HCT116 (cell line): ENCODE measurements at regions not wholly inside any gene's neighbourhood (a gene's known extent, or its start where the extent isn't known, plus 50 kb on each side); places are given as distances from the start of the nearest gene placed in this dataset.

Experiments used
- ATAC-seq: fragments of 200-7000 bp; cut with Tn5 transposase; 2 replicates; pipeline ENCODE4 v1.9.1; 2020; ENCODE audit warnings: mild to moderate bottlenecking, moderate library complexity
- BruUV-seq: library from RNA; stranded (reverse); fragments of 400-500 nt; replicated peaks from 2 replicates; lab custom pipeline; 2021; lab: Mats Ljungman, UMichigan
- CTCF ChIA-PET: fragments of 300-600 bp; sonication (Branson Sonifier 250); formaldehyde crosslinking; loops from one replicate; lab custom pipeline; 2021; ENCODE audit warnings: antibody characterized with exemption; lab: Charles Lee
- POLR2A ChIA-PET: fragments of 300-600, 350-600 bp; sonication (Branson Sonifier 250); formaldehyde crosslinking; loops from one replicate; lab custom pipeline; 2021; ENCODE audit warnings: antibody characterized with exemption; lab: Charles Lee
- RAD21 ChIA-PET, 2 experiments: fragments of 300-600 bp; sonication (Branson Sonifier 250); formaldehyde crosslinking; loops; one replicate each; lab custom pipeline; 2023; ENCODE audit warnings: low total read pairs in 2 of 2; ENCODE audit not compliant: uncharacterized antibody in 2 of 2, unreplicated experiment in 2 of 2, low non-redundant PET in 1 of 2; lab: Charles Lee
- DNase-seq: peaks from one replicate; pipeline ENCODE4 v3.0.0-alpha.2; 2010; ENCODE audit warnings: low read depth, low spot score
- H2AFZ ChIP-seq: fragments of 200-600 bp; shearing (Covaris generic), sonication (generic); 2 replicates; pipeline ENCODE4 v1.6.1; 2017; ENCODE audit warnings: low read depth, mixed run types, mixed read lengths, antibody characterized with exemption, low read length; ENCODE audit not compliant: poor library complexity, severe bottlenecking
- H3K27ac ChIP-seq: 2 replicates; pipeline ENCODE4 v1.5.1; 2012; ENCODE audit warnings: low read depth, low read length
- H3K27me3 ChIP-seq: fragments of 200-600 bp; sonication (generic); 2 replicates; pipeline ENCODE4 v1.6.1; 2016; ENCODE audit warnings: mixed run types, low read length, mixed read lengths; ENCODE audit not compliant: insufficient read depth
- H3K36me3 ChIP-seq, 2 experiments: fragments of 200-500 bp in 1 of 2; fragments of 200-600 bp in 1 of 2; sonication (Bioruptor generic) in 1 of 2; sonication (generic) in 1 of 2; 2 replicates each; pipeline versions ENCODE4 v1.5.1 to v1.6.1; 2014 to 2016; ENCODE audit warnings: low read length in 2 of 2, inconsistent platforms in 1 of 2, mixed read lengths in 1 of 2, mixed run types in 1 of 2; ENCODE audit not compliant: insufficient read depth in 2 of 2, control insufficient read depth in 1 of 2
- H3K4me1 ChIP-seq, 2 experiments: fragments of 200-600 bp in 1 of 2; sonication (generic) in 1 of 2; 2 replicates each; pipeline versions ENCODE4 v1.5.1 to v1.6.1; 2012 to 2017; ENCODE audit warnings: low read length in 2 of 2, inconsistent platforms in 1 of 2, mild to moderate bottlenecking in 1 of 2, mixed read lengths in 1 of 2, mixed run types in 1 of 2, moderate library complexity in 1 of 2; ENCODE audit not compliant: insufficient read depth in 2 of 2, control insufficient read depth in 1 of 2
- H3K4me2 ChIP-seq: fragments of 200-600 bp; sonication (generic); 2 replicates; pipeline ENCODE4 v1.6.1; 2017; ENCODE audit warnings: mixed run types, low read length, mixed read lengths
- H3K4me3 ChIP-seq, 2 experiments: fragments of 200-600 bp in 1 of 2; sonication (generic) in 1 of 2; replicated peaks in 1 of 2; 2 replicates each; pipeline ENCODE4 v1.5.1; 2011 to 2016; ENCODE audit warnings: low read length in 2 of 2, control low read depth in 1 of 2, low read depth in 1 of 2, mild to moderate bottlenecking in 1 of 2, mixed read lengths in 1 of 2, mixed run types in 1 of 2
- H3K79me2 ChIP-seq: fragments of 200-600 bp; sonication (generic); 2 replicates; pipeline ENCODE4 v1.6.1; 2017; ENCODE audit warnings: mild to moderate bottlenecking, mixed run types, low read length, moderate library complexity, mixed read lengths; ENCODE audit not compliant: insufficient read depth
- H3K9ac ChIP-seq: fragments of 200-600 bp; sonication (generic); 2 replicates; pipeline ENCODE4 v1.6.1; 2016; ENCODE audit warnings: low read length, mixed read lengths
- H3K9me2 ChIP-seq: fragments of 200-600 bp; sonication (generic), shearing (Covaris generic); 2 replicates; pipeline ENCODE4 v1.6.1; 2017; ENCODE audit warnings: mixed run types, mild to moderate bottlenecking, moderate library complexity; ENCODE audit not compliant: insufficient read depth
- H3K9me3 ChIP-seq, 2 experiments: fragments of 200-500 bp in 1 of 2; fragments of 200-600 bp in 1 of 2; sonication (Bioruptor generic) in 1 of 2; sonication (generic) in 1 of 2; 2 replicates each; pipeline ENCODE4 v1.6.1; 2014 to 2017; ENCODE audit warnings: low read length in 2 of 2, mixed read lengths in 2 of 2, inconsistent platforms in 1 of 2, low read depth in 1 of 2, mild to moderate bottlenecking in 1 of 2, mixed run types in 1 of 2, moderate library complexity in 1 of 2; ENCODE audit not compliant: control insufficient read depth in 1 of 2, insufficient read depth in 1 of 2
- H4K20me1 ChIP-seq: fragments of 200-600 bp; sonication (generic), shearing (Covaris generic); 2 replicates; pipeline ENCODE4 v1.6.1; 2017; ENCODE audit warnings: mixed run types, mild to moderate bottlenecking, moderate library complexity; ENCODE audit not compliant: insufficient read depth
- CBX3 ChIP-seq: IDR thresholded peaks from 2 replicates; pipeline ENCODE4 v1.6.1; 2012; ENCODE audit warnings: low read depth
- ELF1 ChIP-seq: IDR thresholded peaks from 2 replicates; pipeline ENCODE4 v1.6.1; 2012; ENCODE audit warnings: low read depth, borderline replicate concordance
- FOSL1 ChIP-seq: IDR thresholded peaks from 2 replicates; pipeline ENCODE4 v1.6.1; 2012; ENCODE audit warnings: low read depth
- JUND ChIP-seq: IDR thresholded peaks from 2 replicates; pipeline ENCODE4 v1.6.1; 2012
- SIN3A ChIP-seq: IDR thresholded peaks from 2 replicates; pipeline ENCODE4 v1.6.1; 2012; ENCODE audit warnings: low read depth
- SP1 ChIP-seq: IDR thresholded peaks from 2 replicates; pipeline ENCODE4 v1.6.1; 2012; ENCODE audit warnings: low read depth
- TCF7L2 ChIP-seq: IDR thresholded peaks from 2 replicates; pipeline ENCODE4 v1.7.0; 2011; ENCODE audit warnings: borderline replicate concordance, inconsistent platforms; ENCODE audit not compliant: insufficient read depth, insufficient read length; ENCODE audit errors: extremely low read depth
- intact Hi-C: fragments of 100-400 bp; cut with micrococcal nuclease; formaldehyde crosslinking; loops from 2 replicates; pipeline ENCODE4 v1.10.0; 2022

- BruUV-seq, result no TSS peak
- DNase-seq (no peak), ATAC-seq (no peak)
- H3K4me1 ChIP-seq, result no peaks in the 10 kb centered on the region
- no peaks in the 10 kb centered on the region for H4K20me1 ChIP-seq
- no peak overlapping the region for H3K9ac ChIP-seq
- TF ChIP-seq FOSL1 (no peak), TCF7L2 (no peak), SP1 (no peak)
- intact Hi-C loops, result no loop called here
- ChIA-PET CTCF (no interaction called here), RAD21 (no interaction called here), POLR2A (no interaction called here)
- H3K27me3 ChIP-seq, result no peaks in the 10 kb centered on the region
- no peak overlapping the region for H3K27ac ChIP-seq
- H3K4me2 ChIP-seq, result no peak overlapping the region
- no peaks in the 10 kb centered on the region for H3K9me2 ChIP-seq
- no peaks in the 10 kb centered on the region for H3K79me2 ChIP-seq
- H3K9me3 ChIP-seq, result no peaks in the 10 kb centered on the region
- no peak overlapping the region for H3K4me3 ChIP-seq
- no peaks in the 10 kb centered on the region for H3K36me3 ChIP-seq
- H2AFZ ChIP-seq, result no peak overlapping the region
Observed at GRCh38 chr12:34209259-34209835, 187.1 kb downstream of the ALG10 start.

GRCh38 chr12:34210183-34210582 is 187.9 kb downstream of the ALG10 start:
- intact Hi-C loops, result no loop called here
- Histone ChIP-seq H3K36me3 (no peaks in the 10 kb centered on the region), H3K9ac (no peak overlapping the region)
- no peak for TF ChIP-seq ELF1
- TF ChIP-seq SIN3A, result no peak
- TF ChIP-seq JUND, result no peak
- no peak for TF ChIP-seq TCF7L2
- no peak for TF ChIP-seq CBX3
- TF ChIP-seq, all 23 proteins: peak for 0
- ChIA-PET POLR2A (no interaction called here), RAD21 (no interaction called here), CTCF (no interaction called here)
- H2AFZ ChIP-seq, result no peak overlapping the region
- DNase-seq, result no peak
- no peaks in the 10 kb centered on the region for H3K4me1 ChIP-seq
- H3K79me2 ChIP-seq, result no peaks in the 10 kb centered on the region
- H3K27me3 ChIP-seq, result no peaks in the 10 kb centered on the region
- BruUV-seq, result no TSS peak
- H3K9me3 ChIP-seq, result no peaks in the 10 kb centered on the region
- H4K20me1 ChIP-seq, result no peaks in the 10 kb centered on the region
- H3K27ac ChIP-seq, result no peak overlapping the region
- no peak overlapping the region for H3K4me2 ChIP-seq
- no peaks in the 10 kb centered on the region for H3K9me2 ChIP-seq
- no peak overlapping the region for H3K4me3 ChIP-seq
- no peak for ATAC-seq
